WTC11 (cell line): ENCODE measurements at regions not wholly inside any gene's neighbourhood (a gene's known extent, or its start where the extent isn't known, plus 50 kb on each side); places are given as distances from the start of the nearest gene placed in this dataset.

Experiments
- ATF1 ChIP-seq: sonication (generic); formaldehyde crosslinking; IDR thresholded peaks from 2 replicates; pipeline ENCODE4 v1.8.1; 2023; ENCODE audit warnings: mild to moderate bottlenecking, moderate library complexity, missing genetic modification reagents
- CTCF ChIP-seq: fragments of 200-600 bp; IDR thresholded peaks from 2 replicates; pipeline ENCODE4 v1.8.0; 2022; ENCODE audit warnings: antibody characterized with exemption
- ZNF121 ChIP-seq: sonication (generic); formaldehyde crosslinking; IDR thresholded peaks from 2 replicates; pipeline ENCODE4 v1.8.0; 2023; ENCODE audit warnings: missing genetic modification reagents

DNA sequence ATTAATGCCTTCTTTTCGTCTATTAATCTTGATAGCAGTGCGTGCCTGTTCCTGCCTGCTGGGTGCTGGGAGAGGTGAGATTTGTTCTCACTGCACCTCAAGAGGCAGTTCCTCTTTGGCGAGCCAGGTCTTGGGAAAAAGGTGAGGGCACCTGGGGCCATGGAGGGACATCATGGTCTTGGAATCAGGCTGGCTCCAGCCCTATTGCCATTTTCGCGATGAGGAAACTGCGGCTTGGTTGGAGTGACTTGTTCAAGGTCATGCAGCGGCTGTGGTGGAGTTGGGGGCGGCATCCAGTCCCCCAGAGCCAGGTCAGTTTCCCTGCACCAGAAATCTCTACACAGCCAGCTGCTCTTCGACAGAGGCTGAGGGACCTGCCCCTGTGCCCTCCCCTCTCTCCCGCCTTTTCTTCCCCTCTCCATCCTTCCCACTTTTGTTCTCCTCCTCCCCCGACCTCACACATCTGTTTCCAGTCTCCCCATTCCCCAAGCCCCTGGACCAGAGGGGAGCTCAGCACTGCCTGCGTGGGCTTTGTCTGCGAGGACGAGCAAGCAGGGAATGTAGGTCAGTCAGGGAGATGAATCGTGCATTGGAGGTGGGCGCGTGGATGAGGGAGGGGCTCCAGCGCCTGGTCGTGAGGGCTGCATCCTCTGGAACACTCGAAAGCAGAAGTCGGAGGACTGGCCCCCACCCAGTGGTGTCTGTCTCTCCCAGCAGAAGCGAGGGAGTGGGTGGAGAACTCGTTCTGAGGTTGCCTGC is 135.1 kb downstream of the ACTL8 start:
- no peak for TF ChIP-seq ZNF121 (CRISPR knock-in tag)
- TF ChIP-seq ATF1 (CRISPR knock-in tag), result no peak
- no peak for TF ChIP-seq CTCF
